ENCODE measurements at regions not wholly inside any gene's neighbourhood (a gene's known extent, or its start where the extent isn't known, plus 50 kb on each side); places are given as distances from the start of the nearest gene placed in this dataset.

DNA sequence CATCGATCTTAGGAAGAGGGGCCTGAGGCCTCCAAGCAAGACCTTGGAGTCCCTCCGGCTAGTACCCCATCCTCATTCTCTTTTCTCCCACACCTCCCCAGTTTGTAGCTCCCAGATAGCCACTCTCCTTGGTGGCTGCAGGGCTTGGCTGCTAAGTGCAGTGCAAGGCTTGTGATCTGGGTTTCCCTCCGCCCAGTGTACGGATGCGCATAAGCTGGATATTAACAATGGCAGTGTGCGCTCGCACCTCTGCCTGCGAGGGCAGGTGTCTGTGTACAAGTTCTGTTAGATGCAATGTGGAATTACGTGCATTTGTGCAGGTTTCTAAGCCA, 71.0 kb upstream of the TBCA start:
- H3K9me3 ChIP-seq (ENCODE audit: control insufficient read depth, low read length): no peaks in the 10 kb centered on the region
- DNase-seq (no peak), ATAC-seq (ENCODE audit: low FRiP score) (no peak)
- intact Hi-C loops (cut with DNase I): no loop called here
- no peaks in the 10 kb centered on the region for H3K27me3 ChIP-seq (ENCODE audit: control insufficient read depth in 1 of 2, insufficient read depth in 2 of 2, low read length in 1 of 2)
- WGBS, 2 donors: 83 to 86% methylated on average over 9 of the region's 9 CpGs
- H3K36me3 ChIP-seq (ENCODE audit: control insufficient read depth in 1 of 2, insufficient read depth in 2 of 2, low read length in 1 of 2): no peaks in the 10 kb centered on the region
- no peaks in the 10 kb centered on the region for H3K4me1 ChIP-seq (ENCODE audit: control insufficient read depth in 1 of 2, insufficient read depth in 2 of 2, low read length in 2 of 2)
- no peak overlapping the region for H3K27ac ChIP-seq (ENCODE audit: low read depth in 1 of 2, low read length in 2 of 2)
- no peak overlapping the region for H3K4me3 ChIP-seq (ENCODE audit: low read length in 2 of 2)

DNA sequence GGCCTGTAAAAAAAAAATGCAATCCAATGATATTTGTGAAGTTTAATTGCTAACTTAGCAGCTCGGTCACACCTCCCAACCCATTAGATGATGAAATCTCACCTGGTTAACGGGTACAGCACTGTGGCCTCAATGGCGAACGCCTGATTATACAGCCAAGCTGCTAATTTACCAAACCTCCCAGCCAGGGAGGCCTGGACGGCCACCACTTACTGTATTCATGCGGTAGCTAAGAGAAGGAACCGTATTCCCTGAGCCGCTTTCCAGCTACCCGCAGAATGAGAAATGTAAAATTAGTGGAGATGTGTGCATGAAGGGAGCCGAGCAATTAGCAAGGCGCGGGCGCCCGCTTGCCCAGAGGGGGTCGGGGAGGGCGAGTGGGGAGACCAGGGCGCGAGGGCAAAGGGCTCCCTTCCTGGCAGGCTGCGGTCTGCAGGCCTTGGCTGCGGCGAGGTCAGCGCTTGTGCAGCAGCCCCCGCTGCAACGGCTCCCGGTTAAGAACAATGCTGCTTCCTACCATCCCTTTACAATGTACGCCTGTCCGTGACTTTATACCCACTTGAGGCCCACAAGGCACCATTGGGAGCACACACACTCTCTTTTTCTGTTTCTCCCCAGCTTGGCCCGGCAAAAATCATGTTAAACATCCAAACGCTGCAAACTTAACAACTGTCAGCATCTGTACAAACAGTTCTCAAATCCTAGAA, 70.4 kb upstream of the TBCA start:
- DNase-seq (no peak), ATAC-seq (ENCODE audit: low FRiP score) (no peak)
- WGBS, 2 donors: 89% methylated on average over 29 of the region's 29 CpGs
- Histone ChIP-seq H3K4me1 (ENCODE audit: control insufficient read depth in 1 of 2, insufficient read depth in 2 of 2, low read length in 2 of 2) (no peaks in the 10 kb centered on the region), H3K4me3 (ENCODE audit: low read length in 2 of 2) (no peak overlapping the region), H3K27me3 (ENCODE audit: control insufficient read depth in 1 of 2, insufficient read depth in 2 of 2, low read length in 1 of 2) (no peaks in the 10 kb centered on the region), H3K27ac (ENCODE audit: low read depth in 1 of 2, low read length in 2 of 2) (no peak overlapping the region), H3K9me3 (ENCODE audit: control insufficient read depth, low read length) (no peaks in the 10 kb centered on the region), H3K36me3 (ENCODE audit: control insufficient read depth in 1 of 2, insufficient read depth in 2 of 2, low read length in 1 of 2) (no peaks in the 10 kb centered on the region)
- intact Hi-C loops (cut with DNase I): no loop called here

DNA sequence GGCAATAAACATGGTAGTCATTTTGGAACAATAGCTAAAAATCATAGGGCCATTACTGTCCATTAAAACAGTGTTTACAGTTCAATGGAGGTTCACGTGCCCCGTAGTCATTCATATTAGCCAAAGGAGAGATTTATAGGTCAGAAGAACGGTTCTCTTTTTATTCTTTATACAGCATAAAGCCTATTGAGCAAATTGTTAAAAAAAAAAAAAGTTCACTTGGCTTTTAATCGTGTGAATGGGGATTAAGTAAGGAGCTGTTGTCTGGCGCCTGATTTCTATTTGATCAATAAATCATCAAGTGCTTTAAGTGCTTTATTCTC, 69.1 kb upstream of the TBCA start:
- ATAC-seq (ENCODE audit: low FRiP score) (no peak), DNase-seq (no peak)
- no peaks in the 10 kb centered on the region for H3K4me1 ChIP-seq (ENCODE audit: control insufficient read depth in 1 of 2, insufficient read depth in 2 of 2, low read length in 2 of 2)
- intact Hi-C loops (cut with DNase I): no loop called here
- 94 to 96% methylated on average over 5 of the region's 5 CpGs for WGBS, 2 donors
- H3K27me3 ChIP-seq (ENCODE audit: control insufficient read depth in 1 of 2, insufficient read depth in 2 of 2, low read length in 1 of 2): no peaks in the 10 kb centered on the region
- H3K4me3 ChIP-seq (ENCODE audit: low read length in 2 of 2): no peak overlapping the region
- no peaks in the 10 kb centered on the region for H3K9me3 ChIP-seq (ENCODE audit: control insufficient read depth, low read length)
- H3K27ac ChIP-seq (ENCODE audit: low read depth in 1 of 2, low read length in 2 of 2): no peak overlapping the region
- no peaks in the 10 kb centered on the region for H3K36me3 ChIP-seq (ENCODE audit: control insufficient read depth in 1 of 2, insufficient read depth in 2 of 2, low read length in 1 of 2)

DNA sequence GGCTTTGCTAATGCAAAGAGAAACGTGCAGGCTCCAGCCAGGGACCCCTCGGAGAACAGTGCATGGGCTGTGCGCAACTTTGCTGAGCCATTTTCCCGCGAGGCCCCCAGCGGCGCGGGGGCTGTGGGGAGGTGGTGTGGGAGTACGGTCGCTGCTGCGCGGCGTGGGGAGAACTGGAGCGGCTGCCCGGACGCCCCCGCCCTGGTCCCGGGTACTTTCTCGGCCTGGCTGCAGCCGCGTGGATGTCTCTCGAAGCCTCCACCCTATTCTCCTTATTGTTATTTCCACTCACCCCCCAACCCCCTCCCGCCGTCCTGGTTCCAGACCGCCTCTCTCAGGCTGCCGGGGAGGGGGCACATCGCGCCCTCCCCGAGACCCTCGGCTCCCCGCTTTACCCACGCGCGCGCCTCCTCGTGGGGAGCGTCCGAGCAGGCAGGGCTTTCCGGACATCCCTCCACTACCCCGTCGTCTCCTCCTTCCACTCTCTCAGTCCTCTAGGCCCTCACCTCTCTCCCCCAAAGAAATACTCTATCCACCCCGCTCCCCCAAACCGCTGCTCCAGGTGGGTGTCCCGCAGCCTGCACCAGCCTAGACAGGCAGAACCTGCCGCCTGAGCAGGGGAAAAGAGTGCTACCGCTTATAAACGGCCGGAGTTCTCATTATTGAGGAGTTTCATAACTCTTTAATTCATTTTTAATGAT, 68.6 kb upstream of the TBCA start:
- Histone ChIP-seq H3K9me3 (ENCODE audit: control insufficient read depth, low read length) (no peaks in the 10 kb centered on the region), H3K4me3 (ENCODE audit: low read length in 2 of 2) (peak overlapping the region; percentile 7 to 58), H3K4me1 (ENCODE audit: control insufficient read depth in 1 of 2, insufficient read depth in 2 of 2, low read length in 2 of 2) (no peaks in the 10 kb centered on the region), H3K36me3 (ENCODE audit: control insufficient read depth in 1 of 2, insufficient read depth in 2 of 2, low read length in 1 of 2) (no peaks in the 10 kb centered on the region), H3K27ac (ENCODE audit: low read depth in 1 of 2, low read length in 2 of 2) (no peak overlapping the region), H3K27me3 (ENCODE audit: control insufficient read depth in 1 of 2, insufficient read depth in 2 of 2, low read length in 1 of 2) (no peaks in the 10 kb centered on the region)
- ATAC-seq (ENCODE audit: low FRiP score) (peak; percentile 59), DNase-seq (peak in 1 of 2 donors; percentile 77)
- intact Hi-C loops (cut with DNase I): no loop called here
- 11 to 12% methylated on average over 46 to 48 of the region's 48 CpGs for WGBS, 2 donors

DNA sequence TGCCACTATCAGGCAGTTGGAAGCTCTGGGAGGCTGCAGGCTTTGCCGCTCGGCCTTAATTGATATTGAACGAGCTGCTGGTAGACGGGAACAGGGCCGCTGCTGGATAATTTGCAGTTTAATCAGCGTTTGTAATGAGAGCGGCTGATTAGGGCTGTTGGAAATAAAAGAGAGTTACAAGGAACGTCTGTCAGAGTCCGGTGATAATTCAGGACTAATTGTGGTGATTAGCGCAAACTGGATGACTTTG, 68.2 kb upstream of the TBCA start:
- WGBS, 2 donors: 1 to 2% methylated on average over 10 of the region's 10 CpGs
- no peaks in the 10 kb centered on the region for H3K9me3 ChIP-seq (ENCODE audit: control insufficient read depth, low read length)
- H3K4me3 ChIP-seq (ENCODE audit: low read length in 2 of 2): peak overlapping the region; percentile 7 to 58
- ATAC-seq (ENCODE audit: low FRiP score) (peak; percentile 6), DNase-seq (no peak)
- H3K36me3 ChIP-seq (ENCODE audit: control insufficient read depth in 1 of 2, insufficient read depth in 2 of 2, low read length in 1 of 2): no peaks in the 10 kb centered on the region
- H3K4me1 ChIP-seq (ENCODE audit: control insufficient read depth in 1 of 2, insufficient read depth in 2 of 2, low read length in 2 of 2): no peaks in the 10 kb centered on the region
- no peaks in the 10 kb centered on the region for H3K27me3 ChIP-seq (ENCODE audit: control insufficient read depth in 1 of 2, insufficient read depth in 2 of 2, low read length in 1 of 2)
- intact Hi-C loops (cut with DNase I): no loop called here
- H3K27ac ChIP-seq (ENCODE audit: low read depth in 1 of 2, low read length in 2 of 2): no peak overlapping the region

DNA sequence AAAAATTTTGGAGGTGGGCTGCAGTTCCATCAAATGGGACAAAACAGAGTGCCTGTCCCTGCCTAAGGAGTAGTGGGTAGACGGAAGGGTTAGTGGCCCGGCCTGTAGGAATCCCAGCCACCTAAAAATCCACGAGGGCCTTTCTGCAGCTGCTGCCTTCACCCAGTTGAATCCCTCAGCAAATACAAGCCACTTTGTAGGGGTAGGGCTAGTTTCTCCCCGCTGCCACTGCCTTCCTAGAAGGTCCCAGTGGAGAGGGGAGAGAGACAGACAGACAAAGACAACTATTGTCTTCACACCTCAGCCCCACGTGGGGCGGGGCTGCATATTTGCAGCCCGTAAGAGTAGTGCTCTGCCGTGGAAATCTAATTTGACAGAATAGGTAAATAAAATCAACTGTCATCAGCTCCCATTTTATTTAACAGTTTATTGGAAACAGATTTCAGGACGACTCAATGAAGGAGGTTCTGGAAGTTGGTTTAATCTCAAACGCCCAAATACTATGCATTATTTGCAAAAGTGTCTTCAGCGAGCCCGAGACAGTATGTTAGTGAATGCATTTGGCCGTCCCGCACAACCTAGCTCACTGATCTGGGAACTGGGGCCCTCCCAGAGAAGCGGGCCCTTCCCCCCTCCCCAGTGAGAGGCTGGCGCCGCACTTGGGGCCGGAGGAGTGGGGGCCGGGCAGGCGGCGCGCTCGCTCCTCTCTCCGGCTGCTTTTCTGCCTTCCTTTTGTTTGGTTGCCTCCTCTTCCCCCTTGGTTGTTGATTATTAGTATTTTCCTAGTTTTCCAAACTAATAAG, 67.6 kb upstream of the TBCA start:
- no peaks in the 10 kb centered on the region for H3K27me3 ChIP-seq (ENCODE audit: control insufficient read depth in 1 of 2, insufficient read depth in 2 of 2, low read length in 1 of 2)
- DNase-seq (no peak), ATAC-seq (ENCODE audit: low FRiP score) (peak; percentile 77)
- no peaks in the 10 kb centered on the region for H3K9me3 ChIP-seq (ENCODE audit: control insufficient read depth, low read length)
- no peaks in the 10 kb centered on the region for H3K4me1 ChIP-seq (ENCODE audit: control insufficient read depth in 1 of 2, insufficient read depth in 2 of 2, low read length in 2 of 2)
- H3K4me3 ChIP-seq (ENCODE audit: low read length in 2 of 2): peak overlapping the region; percentile 7 to 58
- intact Hi-C loops (cut with DNase I): no loop called here
- 40 to 46% methylated on average over 24 of the region's 24 CpGs for WGBS, 2 donors
- H3K27ac ChIP-seq (ENCODE audit: low read depth in 1 of 2, low read length in 2 of 2): no peak overlapping the region
- H3K36me3 ChIP-seq (ENCODE audit: control insufficient read depth in 1 of 2, insufficient read depth in 2 of 2, low read length in 1 of 2): no peaks in the 10 kb centered on the region

DNA sequence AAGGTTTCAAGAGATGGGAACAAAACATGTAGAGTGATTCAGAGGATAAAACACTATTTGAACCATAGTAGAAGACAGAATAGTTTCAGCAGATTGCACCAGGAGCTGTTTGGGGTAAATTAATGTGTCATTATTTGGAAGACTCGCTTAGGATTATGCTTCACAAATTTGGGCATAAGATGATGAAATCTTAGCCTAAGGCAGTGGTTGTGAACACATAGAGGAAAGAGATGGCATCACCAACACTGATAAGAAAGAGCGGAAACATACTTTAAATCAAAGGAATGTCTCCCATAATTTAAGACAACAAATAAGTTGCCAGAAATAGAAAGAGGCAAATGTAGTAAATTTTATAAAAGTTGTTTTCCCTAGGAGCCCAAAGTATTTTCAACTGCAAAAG, 66.1 kb upstream of the TBCA start:
- 93 to 96% methylated on average over 2 of the region's 2 CpGs for WGBS, 2 donors
- H3K9me3 ChIP-seq (ENCODE audit: control insufficient read depth, low read length): no peaks in the 10 kb centered on the region
- H3K4me3 ChIP-seq (ENCODE audit: low read length in 2 of 2): no peak overlapping the region
- H3K36me3 ChIP-seq (ENCODE audit: control insufficient read depth in 1 of 2, insufficient read depth in 2 of 2, low read length in 1 of 2): no peaks in the 10 kb centered on the region
- no peaks in the 10 kb centered on the region for H3K4me1 ChIP-seq (ENCODE audit: control insufficient read depth in 1 of 2, insufficient read depth in 2 of 2, low read length in 2 of 2)
- intact Hi-C loops (cut with DNase I): no loop called here
- H3K27ac ChIP-seq (ENCODE audit: low read depth in 1 of 2, low read length in 2 of 2): no peak overlapping the region
- no peak for DNase-seq
- H3K27me3 ChIP-seq (ENCODE audit: control insufficient read depth in 1 of 2, insufficient read depth in 2 of 2, low read length in 1 of 2): no peaks in the 10 kb centered on the region
- no peak for ATAC-seq (ENCODE audit: low FRiP score)

DNA sequence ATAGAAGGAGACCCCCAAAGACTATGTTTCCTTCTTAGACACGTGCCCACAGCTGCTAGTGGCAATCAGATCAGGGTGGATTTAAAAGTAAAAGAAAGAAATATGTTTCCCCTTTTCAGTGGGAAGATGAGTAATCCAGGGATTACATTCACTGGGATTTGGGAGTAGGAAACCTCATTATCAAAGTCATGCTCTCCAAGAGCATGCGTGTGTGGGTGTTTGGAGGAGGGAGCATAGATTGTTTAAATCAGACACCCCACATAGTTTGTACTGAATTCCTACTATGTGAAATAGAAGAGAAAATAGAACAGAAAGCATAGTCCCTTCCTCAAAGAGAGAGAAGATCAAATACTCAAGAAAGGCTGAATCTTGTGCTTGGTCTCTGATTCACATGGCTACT, 65.5 kb upstream of the TBCA start:
- no peak for ATAC-seq (ENCODE audit: low FRiP score)
- WGBS, 2 donors: 94 to 96% methylated on average over 2 of the region's 2 CpGs
- H3K27ac ChIP-seq (ENCODE audit: low read depth in 1 of 2, low read length in 2 of 2): no peak overlapping the region

DNA sequence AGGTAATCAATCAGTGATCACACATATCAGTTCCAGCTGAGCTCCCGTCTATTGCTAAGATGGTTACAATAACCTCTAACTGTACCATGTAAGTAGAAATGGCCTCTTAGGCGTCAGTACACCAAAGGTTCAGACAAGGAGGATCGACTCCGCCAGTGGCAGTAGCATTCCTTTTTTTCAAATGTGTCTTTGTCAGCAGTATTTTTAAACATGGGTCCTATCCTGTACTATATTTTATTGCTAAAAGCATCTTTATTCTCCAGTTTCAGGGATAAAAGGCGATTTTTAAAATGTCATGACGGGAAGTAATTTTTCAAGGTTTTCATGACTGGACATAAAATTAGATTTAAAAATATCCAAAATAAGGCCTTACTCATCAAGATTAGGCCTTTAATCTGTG, 64.8 kb upstream of the TBCA start:
- no peak for ATAC-seq (ENCODE audit: low FRiP score)
- H3K27me3 ChIP-seq (ENCODE audit: control insufficient read depth in 1 of 2, insufficient read depth in 2 of 2, low read length in 1 of 2): no peaks in the 10 kb centered on the region
- intact Hi-C loops (cut with DNase I): no loop called here

More for the DNA sequence above, 65.5 kb upstream of the TBCA start:
- Histone ChIP-seq H3K4me3 (ENCODE audit: low read length in 2 of 2) (no peak overlapping the region), H3K36me3 (ENCODE audit: control insufficient read depth in 1 of 2, insufficient read depth in 2 of 2, low read length in 1 of 2) (no peaks in the 10 kb centered on the region), H3K9me3 (ENCODE audit: control insufficient read depth, low read length) (no peaks in the 10 kb centered on the region), H3K4me1 (ENCODE audit: control insufficient read depth in 1 of 2, insufficient read depth in 2 of 2, low read length in 2 of 2) (no peaks in the 10 kb centered on the region), H3K27me3 (ENCODE audit: control insufficient read depth in 1 of 2, insufficient read depth in 2 of 2, low read length in 1 of 2) (no peaks in the 10 kb centered on the region)
- intact Hi-C loops (cut with DNase I): no loop called here
- no peak for DNase-seq

More for the DNA sequence above, 64.8 kb upstream of the TBCA start:
- WGBS, 2 donors: 89 to 92% methylated on average over 6 of the region's 6 CpGs
- Histone ChIP-seq H3K36me3 (ENCODE audit: control insufficient read depth in 1 of 2, insufficient read depth in 2 of 2, low read length in 1 of 2) (no peaks in the 10 kb centered on the region), H3K4me1 (ENCODE audit: control insufficient read depth in 1 of 2, insufficient read depth in 2 of 2, low read length in 2 of 2) (no peaks in the 10 kb centered on the region), H3K9me3 (ENCODE audit: control insufficient read depth, low read length) (no peaks in the 10 kb centered on the region), H3K27ac (ENCODE audit: low read depth in 1 of 2, low read length in 2 of 2) (no peak overlapping the region), H3K4me3 (ENCODE audit: low read length in 2 of 2) (no peak overlapping the region)
- no peak for DNase-seq

Data from aorta (tissue), 5 donors.